ENCODE measurements at regions not wholly inside any gene's neighbourhood (a gene's known extent, or its start where the extent isn't known, plus 50 kb on each side); places are given as distances from the start of the nearest gene placed in this dataset.

- H3K4me3 ChIP-seq (ENCODE audit: low read length in 3 of 3): no peak overlapping the region
Measured at GRCh38 chr18:42606886-42607495, 508.5 kb downstream of the RIT2 start.

GRCh38 chr18:42611134-42611533 is 504.4 kb downstream of the RIT2 start:
- no peak overlapping the region for H3K27ac ChIP-seq (ENCODE audit: low read depth in 2 of 2, low read length in 2 of 2)
- H3K4me3 ChIP-seq (ENCODE audit: low read length in 3 of 3): no peak overlapping the region
- no peak for FAIRE-seq
- DNase-seq: no peak
- no peak overlapping the region for H3K9ac ChIP-seq (ENCODE audit: low read length in 3 of 3)
- TF ChIP-seq CTCF (IDR thresholded peaks at IDR 0.05; ENCODE audit: borderline replicate concordance, extremely low read depth, insufficient read depth): no peak
- no peaks in the 10 kb centered on the region for H3K27me3 ChIP-seq (ENCODE audit: control insufficient read depth, insufficient read depth, low read length)
- no peaks in the 10 kb centered on the region for H3K4me1 ChIP-seq (ENCODE audit: control insufficient read depth in 2 of 3, insufficient read depth in 2 of 3, low read depth in 1 of 3, low read length in 3 of 3)
- no peaks in the 10 kb centered on the region for H3K36me3 ChIP-seq (ENCODE audit: control insufficient read depth in 2 of 3, insufficient read depth in 3 of 3, low read length in 3 of 3)
- intact Hi-C loops (cut with DNase I): no loop called here
- H3K9me3 ChIP-seq (ENCODE audit: control insufficient read depth in 2 of 3, insufficient read depth in 1 of 3, low read length in 3 of 3): no peaks in the 10 kb centered on the region

More at GRCh38 chr18:42606886-42607495, 508.5 kb downstream of the RIT2 start:
- Histone ChIP-seq H3K4me1 (ENCODE audit: control insufficient read depth in 2 of 3, insufficient read depth in 2 of 3, low read depth in 1 of 3, low read length in 3 of 3) (no peaks in the 10 kb centered on the region), H3K27ac (ENCODE audit: low read depth in 2 of 2, low read length in 2 of 2) (no peak overlapping the region), H3K9me3 (ENCODE audit: control insufficient read depth in 2 of 3, insufficient read depth in 1 of 3, low read length in 3 of 3) (no peaks in the 10 kb centered on the region), H3K9ac (ENCODE audit: low read length in 3 of 3) (no peak overlapping the region), H3K36me3 (ENCODE audit: control insufficient read depth in 2 of 3, insufficient read depth in 3 of 3, low read length in 3 of 3) (no peaks in the 10 kb centered on the region), H3K27me3 (ENCODE audit: control insufficient read depth, insufficient read depth, low read length) (no peaks in the 10 kb centered on the region)
- intact Hi-C loops (cut with DNase I): no loop called here
- no peak for DNase-seq
- no peak for TF ChIP-seq CTCF (IDR thresholded peaks at IDR 0.05; ENCODE audit: borderline replicate concordance, extremely low read depth, insufficient read depth)
- no peak for FAIRE-seq

- H3K27me3 ChIP-seq (ENCODE audit: control insufficient read depth, insufficient read depth, low read length): no peaks in the 10 kb centered on the region
- no peak for FAIRE-seq
- TF ChIP-seq CTCF (IDR thresholded peaks at IDR 0.05; ENCODE audit: borderline replicate concordance, extremely low read depth, insufficient read depth): no peak
- no peak overlapping the region for H3K27ac ChIP-seq (ENCODE audit: low read depth in 2 of 2, low read length in 2 of 2)
- no peaks in the 10 kb centered on the region for H3K9me3 ChIP-seq (ENCODE audit: control insufficient read depth in 2 of 3, insufficient read depth in 1 of 3, low read length in 3 of 3)
- H3K4me1 ChIP-seq (ENCODE audit: control insufficient read depth in 2 of 3, insufficient read depth in 2 of 3, low read depth in 1 of 3, low read length in 3 of 3): no peaks in the 10 kb centered on the region
- H3K9ac ChIP-seq (ENCODE audit: low read length in 3 of 3): no peak overlapping the region
- H3K36me3 ChIP-seq (ENCODE audit: control insufficient read depth in 2 of 3, insufficient read depth in 3 of 3, low read length in 3 of 3): no peaks in the 10 kb centered on the region
- peak in 4 of 5 donors; percentile 17 to 52 (median 40) for DNase-seq
- intact Hi-C loops (cut with DNase I): no loop called here
- H3K4me3 ChIP-seq (ENCODE audit: low read length in 3 of 3): no peak overlapping the region
Measured at GRCh38 chr18:42614619-42615293, 500.7 kb downstream of the RIT2 start.
